AG04449 (cell line): ENCODE measurements at regions not wholly inside any gene's neighbourhood (a gene's known extent, or its start where the extent isn't known, plus 50 kb on each side); places are given as distances from the start of the nearest gene placed in this dataset.

Experiments
- CTCF ChIA-PET: fragments of 350-600 bp; formaldehyde crosslinking; extraction: SDS; loops from one replicate; lab custom pipeline; 2021; ENCODE audit warnings: antibody characterized with exemption; lab: Yijun Ruan, JAX
- POLR2A ChIA-PET: fragments of 400-600, 350-600 bp; formaldehyde crosslinking; extraction: SDS; loops from one replicate; lab custom pipeline; 2020; ENCODE audit warnings: antibody characterized with exemption, inconsistent platforms; lab: Yijun Ruan, JAX
- DNase-seq: peaks from one replicate; pipeline ENCODE4 v3.0.0-alpha.2; 2010; ENCODE audit warnings: low read depth, low spot score
- H3K4me3 ChIP-seq: 2 replicates; pipeline ENCODE4 v1.5.1; 2011; ENCODE audit warnings: low read depth, mild to moderate bottlenecking, control low read depth, low read length
- CTCF ChIP-seq: IDR thresholded peaks from one replicate; pipeline ENCODE4 v1.5.1; 2011; ENCODE audit warnings: mild to moderate bottlenecking, moderate library complexity, low read length, control low read depth, inconsistent platforms; ENCODE audit not compliant: insufficient read depth; ENCODE audit errors: missing control alignments

- ChIA-PET CTCF (interaction anchor here (1.5 to 1.6 kb wide), 2 partner anchors 10 kb away, joined by 3 to 5 read pairs; no protein-coding TSS in a partner anchor), POLR2A (no interaction called here)
- H3K4me3 ChIP-seq, result no peak overlapping the region
- peak; percentile 14 for DNase-seq
- TF ChIP-seq CTCF, result no peak
Observed at GRCh38 chr5:168066536-168067208, 224.8 kb upstream of the WWC1 start.

GRCh38 chr5:168070761-168071160, 220.7 kb upstream of the WWC1 start:
- no peak for TF ChIP-seq CTCF
- H3K4me3 ChIP-seq, result no peak overlapping the region
- DNase-seq, result no peak
- ChIA-PET CTCF (interaction anchor here (1.4 kb wide), 1 partner anchor 13 kb away, joined by 3 read pairs; no protein-coding TSS in a partner anchor), POLR2A (no interaction called here)

- CTCF ChIA-PET, result interaction anchor here (2.0 kb wide), 1 partner anchor 10 kb away, joined by 7 read pairs; no protein-coding TSS in a partner anchor
- POLR2A ChIA-PET, result no interaction called here
- DNase-seq, result no peak
- TF ChIP-seq CTCF, result no peak
- no peak overlapping the region for H3K4me3 ChIP-seq
Observed at GRCh38 chr5:168072665-168073064, 218.8 kb upstream of the WWC1 start.

GRCh38 chr5:168073311-168073710, 218.1 kb upstream of the WWC1 start:
- ChIA-PET POLR2A (interaction anchor here (1.5 kb wide), 1 partner anchor 33 kb away, joined by 4 read pairs; no protein-coding TSS in a partner anchor), CTCF (interaction anchor here (1.3 to 2.0 kb wide), 2 partner anchors 10 to 26 kb away, joined by 4 to 7 read pairs; no protein-coding TSS in a partner anchor)
- no peak for TF ChIP-seq CTCF
- H3K4me3 ChIP-seq, result no peak overlapping the region
- DNase-seq, result no peak

- ChIA-PET CTCF (interaction anchor here (1.1 to 2.0 kb wide), 3 partner anchors 9 to 27 kb away, joined by 3 to 7 read pairs (median 4); no protein-coding TSS in a partner anchor), POLR2A (interaction anchor here (1.5 kb wide), 1 partner anchor 32 kb away, joined by 4 read pairs; no protein-coding TSS in a partner anchor)
- H3K4me3 ChIP-seq, result no peak overlapping the region
- TF ChIP-seq CTCF, result no peak
- no peak for DNase-seq
Observed at GRCh38 chr5:168073991-168074800, 217.2 kb upstream of the WWC1 start.

GRCh38 chr5:168075387-168075786, 216.1 kb upstream of the WWC1 start:
- POLR2A ChIA-PET, result no interaction called here
- H3K4me3 ChIP-seq, result no peak overlapping the region
- no peak for TF ChIP-seq CTCF
- no peak for DNase-seq
- CTCF ChIA-PET, result interaction anchor here (1.1 kb wide), 1 partner anchor 26 kb away, joined by 3 read pairs; no protein-coding TSS in a partner anchor
